ENCODE measurements at regions not wholly inside any gene's neighbourhood (a gene's known extent, or its start where the extent isn't known, plus 50 kb on each side); places are given as distances from the start of the nearest gene placed in this dataset.

GRCh38 chr14:48454887-48455286 is 779.5 kb upstream of the MDGA2 start:
- TF ChIP-seq, protein P1, sequence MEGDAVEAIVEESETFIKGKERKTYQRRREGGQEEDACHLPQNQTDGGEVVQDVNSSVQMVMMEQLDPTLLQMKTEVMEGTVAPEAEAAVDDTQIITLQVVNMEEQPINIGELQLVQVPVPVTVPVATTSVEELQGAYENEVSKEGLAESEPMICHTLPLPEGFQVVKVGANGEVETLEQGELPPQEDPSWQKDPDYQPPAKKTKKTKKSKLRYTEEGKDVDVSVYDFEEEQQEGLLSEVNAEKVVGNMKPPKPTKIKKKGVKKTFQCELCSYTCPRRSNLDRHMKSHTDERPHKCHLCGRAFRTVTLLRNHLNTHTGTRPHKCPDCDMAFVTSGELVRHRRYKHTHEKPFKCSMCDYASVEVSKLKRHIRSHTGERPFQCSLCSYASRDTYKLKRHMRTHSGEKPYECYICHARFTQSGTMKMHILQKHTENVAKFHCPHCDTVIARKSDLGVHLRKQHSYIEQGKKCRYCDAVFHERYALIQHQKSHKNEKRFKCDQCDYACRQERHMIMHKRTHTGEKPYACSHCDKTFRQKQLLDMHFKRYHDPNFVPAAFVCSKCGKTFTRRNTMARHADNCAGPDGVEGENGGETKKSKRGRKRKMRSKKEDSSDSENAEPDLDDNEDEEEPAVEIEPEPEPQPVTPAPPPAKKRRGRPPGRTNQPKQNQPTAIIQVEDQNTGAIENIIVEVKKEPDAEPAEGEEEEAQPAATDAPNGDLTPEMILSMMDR (IDR thresholded peaks at IDR 0.05), result no peak
- TF ChIP-seq ZFX (IDR thresholded peaks at IDR 0.05; ENCODE audit: borderline replicate concordance), result no peak

All from 22Rv1 (cell line).